Naive thymus-derived CD8-positive, alpha-beta T cell (primary cell): ENCODE measurements at regions not wholly inside any gene's neighbourhood (a gene's known extent, or its start where the extent isn't known, plus 50 kb on each side); places are given as distances from the start of the nearest gene placed in this dataset.

Experiments used
- ATAC-seq, 2 donors: fragments of 150-1000 bp; cut with Tn5 transposase in 1 of 2; sonication (Bioruptor Pico), chemical (Tn5 transposase) in 1 of 2; 1 replicate in 1 of 2; 2 replicates in 1 of 2; pipeline ENCODE4 v1.10.0; 2021; ENCODE audit warnings: mild to moderate bottlenecking in 2 of 2, moderate library complexity in 2 of 2
- POLR2A ChIA-PET: fragments of 350-600 bp; sonication (Branson Sonifier 250); formaldehyde crosslinking; loops from one replicate; lab custom pipeline; 2021; ENCODE audit warnings: antibody characterized with exemption; lab: Charles Lee
- DNase-seq, 10 donors: peaks; one replicate each; pipeline versions ENCODE4 v3.0.0 to v3.0.0-alpha.2; 2020 to 2022
- H3K27ac Mint-ChIP-seq, 10 donors: one replicate each; pipeline ENCODE4 v1.8.0; 2020 to 2022; ENCODE audit warnings: mild to moderate bottlenecking in 10 of 10, mixed read lengths in 10 of 10, moderate library complexity in 4 of 10, inconsistent platforms in 1 of 10
- H3K27me3 Mint-ChIP-seq, 5 donors: one replicate each; pipeline ENCODE4 v1.8.0; 2021 to 2022; ENCODE audit warnings: mixed read lengths in 5 of 5
- H3K36me3 Mint-ChIP-seq, 3 donors: one replicate each; pipeline ENCODE4 v1.8.0; 2020 to 2022; ENCODE audit warnings: mixed read lengths in 3 of 3, mild to moderate bottlenecking in 2 of 3, inconsistent platforms in 1 of 3
- H3K4me1 Mint-ChIP-seq, 4 donors: one replicate each; pipeline ENCODE4 v1.8.0; 2021 to 2022; ENCODE audit warnings: mixed read lengths in 4 of 4
- H3K4me3 Mint-ChIP-seq, 10 donors: one replicate each; pipeline ENCODE4 v1.8.0; 2020 to 2022; ENCODE audit warnings: mild to moderate bottlenecking in 10 of 10, mixed read lengths in 10 of 10, moderate library complexity in 6 of 10, inconsistent platforms in 1 of 10
- H3K9me3 Mint-ChIP-seq, 9 donors: one replicate each; pipeline ENCODE4 v1.8.0; 2020 to 2022; ENCODE audit warnings: mixed read lengths in 9 of 9, mild to moderate bottlenecking in 3 of 9, inconsistent platforms in 1 of 9, moderate library complexity in 1 of 9

GRCh38 chr9:8133606-8134005 lies 334.0 kb upstream of the DMAC1 start:
- DNase-seq (no peak), ATAC-seq (no peak)
- Mint-ChIP-seq H3K9me3 (no peaks in the 10 kb centered on the region), H3K4me3 (no peak overlapping the region), H3K27ac (no peak overlapping the region), H3K4me1 (peaks cover 7 to 13% (median 9%) of the 10 kb centered on the region in 4 donors), H3K36me3 (no peaks in the 10 kb centered on the region), H3K27me3 (no peaks in the 10 kb centered on the region)
- POLR2A ChIA-PET, result no interaction called here

DNA sequence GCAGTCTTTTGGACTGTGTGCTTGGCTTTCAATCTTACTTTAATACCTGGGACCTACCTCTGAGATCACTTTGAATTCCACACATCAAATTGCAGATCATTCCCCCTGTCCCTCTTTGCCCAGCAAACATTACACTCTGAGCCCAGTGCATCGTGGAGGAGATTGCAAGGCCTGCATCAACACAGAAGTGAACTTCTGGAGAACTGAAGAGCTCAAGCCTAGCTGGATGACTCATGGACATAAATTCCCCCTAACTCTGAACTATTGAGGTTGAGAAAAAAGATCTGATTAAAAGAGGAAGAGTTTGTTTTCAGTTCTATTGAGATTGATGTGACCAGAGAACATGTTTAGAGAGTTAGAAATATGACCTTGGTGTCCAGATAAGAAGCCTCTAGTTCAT lies 316.0 kb upstream of the DMAC1 start:
- no peak for ATAC-seq
- Mint-ChIP-seq H3K4me1 (peaks cover 0 to 6% (median under 1%) of the 10 kb centered on the region in 4 donors), H3K9me3 (peaks cover 0 to 2% (median 0%) of the 10 kb centered on the region in 9 donors), H3K4me3 (no peak overlapping the region), H3K36me3 (no peaks in the 10 kb centered on the region), H3K27ac (peak overlapping the region in 1 of 10 donors; percentile 32), H3K27me3 (peaks cover 0 to 5% (median 0%) of the 10 kb centered on the region in 5 donors)
- no peak for DNase-seq
- POLR2A ChIA-PET, result no interaction called here

DNA sequence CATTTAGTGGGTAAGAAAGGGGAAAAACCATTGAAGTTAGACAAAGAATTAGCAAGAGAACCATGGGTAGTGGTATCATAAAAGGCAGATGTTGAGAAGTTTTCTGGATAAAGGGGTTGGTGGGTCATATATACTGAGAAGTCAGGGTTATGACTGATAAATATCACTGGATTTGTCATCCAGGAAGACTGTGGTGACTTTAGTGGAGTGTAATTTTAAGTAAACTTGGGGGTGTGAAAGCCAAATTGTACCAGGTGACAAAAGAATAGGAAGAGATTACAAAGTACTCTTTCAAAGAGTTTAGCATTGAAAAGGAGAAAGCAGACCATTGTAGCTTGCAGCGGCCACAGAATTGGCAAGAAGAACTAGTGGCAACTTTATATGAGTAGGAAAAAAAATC lies 315.2 kb upstream of the DMAC1 start:
- H3K9me3 Mint-ChIP-seq, result peaks cover 0 to 2% (median 0%) of the 10 kb centered on the region in 9 donors
- peaks cover 0 to 5% (median 0%) of the 10 kb centered on the region in 5 donors for H3K27me3 Mint-ChIP-seq
- POLR2A ChIA-PET, result no interaction called here
- no peak for DNase-seq
- H3K36me3 Mint-ChIP-seq, result no peaks in the 10 kb centered on the region
- no peak overlapping the region for H3K4me3 Mint-ChIP-seq
- ATAC-seq, result no peak
- H3K4me1 Mint-ChIP-seq, result peaks cover 0 to 6% (median under 1%) of the 10 kb centered on the region in 4 donors
- H3K27ac Mint-ChIP-seq, result no peak overlapping the region

- POLR2A ChIA-PET, result no interaction called here
- ATAC-seq (no peak), DNase-seq (no peak)
- Mint-ChIP-seq H3K4me1 (no peaks in the 10 kb centered on the region), H3K36me3 (peaks cover 0 to 5% (median 0%) of the 10 kb centered on the region in 3 donors), H3K27me3 (no peaks in the 10 kb centered on the region), H3K9me3 (peaks cover 0 to 9% (median 0%) of the 10 kb centered on the region in 9 donors), H3K27ac (no peak overlapping the region), H3K4me3 (no peak overlapping the region)
Observed at GRCh38 chr9:8106362-8106761, 306.8 kb upstream of the DMAC1 start.

DNA sequence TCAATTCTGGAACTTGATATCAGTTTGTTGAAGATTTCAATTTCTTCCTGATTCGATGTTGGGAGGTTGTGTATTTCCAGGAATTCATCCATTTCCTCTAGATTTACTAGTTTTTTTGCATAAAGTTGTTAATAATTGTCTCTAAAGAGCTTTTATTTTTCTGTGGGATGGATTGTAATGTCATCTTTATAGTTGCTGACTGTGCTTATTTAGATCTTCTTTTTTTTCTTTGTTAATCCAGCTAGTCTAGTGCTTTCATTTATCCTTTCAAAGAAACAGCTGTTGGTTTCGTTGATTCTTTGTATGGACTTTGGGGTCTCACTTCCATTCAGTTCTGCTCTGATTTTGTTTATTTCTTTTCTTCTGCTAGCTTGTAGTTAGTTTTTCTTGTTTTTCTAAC lies 302.0 kb upstream of the DMAC1 start:
- Mint-ChIP-seq H3K9me3 (peaks cover 0 to 20% (median 5%) of the 10 kb centered on the region in 9 donors), H3K4me3 (no peak overlapping the region), H3K27ac (no peak overlapping the region), H3K4me1 (no peaks in the 10 kb centered on the region), H3K36me3 (peaks cover 0 to 5% (median 0%) of the 10 kb centered on the region in 3 donors), H3K27me3 (no peaks in the 10 kb centered on the region)
- ATAC-seq (no peak), DNase-seq (no peak)
- POLR2A ChIA-PET, result no interaction called here

DNA sequence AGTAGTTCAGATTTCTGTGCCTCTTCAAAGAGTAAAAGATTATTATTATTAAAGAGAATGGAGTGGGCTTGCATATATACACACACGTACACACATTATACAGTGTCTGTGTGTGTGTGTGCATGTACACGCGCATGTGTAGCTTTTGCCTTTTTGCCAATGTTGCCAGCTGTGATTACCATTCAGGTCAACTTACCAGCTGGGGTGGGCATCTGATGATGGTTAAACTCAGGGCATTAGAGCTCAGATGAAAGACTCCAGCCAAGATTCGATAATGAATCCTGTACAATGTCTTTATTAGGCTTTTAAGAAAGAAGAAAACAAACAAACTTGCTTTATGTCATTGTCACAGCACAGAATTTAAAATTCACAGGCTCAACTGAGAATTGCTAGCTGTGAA lies 296.5 kb upstream of the DMAC1 start:
- peaks cover 0 to under 1% (median 0%) of the 10 kb centered on the region in 4 donors for H3K4me1 Mint-ChIP-seq
- no peak for ATAC-seq
- H3K36me3 Mint-ChIP-seq, result peaks cover 0 to 4% (median 0%) of the 10 kb centered on the region in 3 donors

GRCh38 chr9:8095672-8096086 lies 296.1 kb upstream of the DMAC1 start:
- Mint-ChIP-seq H3K4me3 (no peak overlapping the region), H3K27me3 (no peaks in the 10 kb centered on the region), H3K9me3 (peaks cover 0 to 10% (median 3%) of the 10 kb centered on the region in 9 donors), H3K36me3 (peaks cover 0 to 4% (median 0%) of the 10 kb centered on the region in 3 donors), H3K27ac (no peak overlapping the region), H3K4me1 (peaks cover 0 to 2% (median 0%) of the 10 kb centered on the region in 4 donors)
- POLR2A ChIA-PET, result no interaction called here
- DNase-seq, result no peak
- ATAC-seq, result no peak

More for the DNA sequence above, 296.5 kb upstream of the DMAC1 start:
- POLR2A ChIA-PET, result no interaction called here
- H3K27me3 Mint-ChIP-seq, result no peaks in the 10 kb centered on the region
- DNase-seq, result no peak
- H3K27ac Mint-ChIP-seq, result no peak overlapping the region
- H3K9me3 Mint-ChIP-seq, result peaks cover 0 to 10% (median 3%) of the 10 kb centered on the region in 9 donors
- H3K4me3 Mint-ChIP-seq, result no peak overlapping the region

- peaks cover 0 to 4% (median 0%) of the 10 kb centered on the region in 4 donors for H3K4me1 Mint-ChIP-seq
- no peaks in the 10 kb centered on the region for H3K27me3 Mint-ChIP-seq
- H3K27ac Mint-ChIP-seq, result no peak overlapping the region
- POLR2A ChIA-PET, result no interaction called here
- no peak for ATAC-seq
- peaks cover 0 to 10% (median 1%) of the 10 kb centered on the region in 9 donors for H3K9me3 Mint-ChIP-seq
- H3K4me3 Mint-ChIP-seq, result no peak overlapping the region
- no peak for DNase-seq
- H3K36me3 Mint-ChIP-seq, result peaks cover 2 to 7% (median 7%) of the 10 kb centered on the region in 3 donors
Observed at GRCh38 chr9:8088477-8088876, 288.9 kb upstream of the DMAC1 start.

DNA sequence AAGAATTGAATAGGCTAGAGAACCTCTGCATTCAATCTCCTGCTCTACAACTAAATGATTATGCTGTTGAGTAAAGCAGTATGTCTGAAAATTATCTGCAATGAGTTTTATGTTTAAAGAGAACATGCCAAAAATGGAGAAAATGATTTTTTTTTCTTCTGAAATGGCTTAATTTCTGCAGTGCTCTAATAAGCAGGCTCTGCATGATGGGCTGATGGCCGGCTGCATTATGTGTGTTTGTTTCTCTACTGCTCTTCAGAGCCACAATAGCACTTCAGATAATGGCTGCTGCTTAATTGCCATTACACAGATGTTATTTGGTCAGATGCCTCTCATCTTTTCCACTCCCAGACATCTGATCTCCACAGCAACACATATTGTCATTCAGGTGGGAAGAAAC lies 286.4 kb upstream of the DMAC1 start:
- ATAC-seq (no peak), DNase-seq (no peak)
- no peak overlapping the region for H3K27ac Mint-ChIP-seq
- H3K9me3 Mint-ChIP-seq, result peaks cover 0 to 30% (median 6%) of the 10 kb centered on the region in 9 donors
- peaks cover 0 to 5% (median 0%) of the 10 kb centered on the region in 4 donors for H3K4me1 Mint-ChIP-seq
- POLR2A ChIA-PET, result no interaction called here
- no peak overlapping the region for H3K4me3 Mint-ChIP-seq
- H3K36me3 Mint-ChIP-seq, result peaks cover 2 to 12% (median 7%) of the 10 kb centered on the region in 3 donors
- peaks cover 0 to 2% (median 0%) of the 10 kb centered on the region in 5 donors for H3K27me3 Mint-ChIP-seq

- no peak for ATAC-seq
- H3K27ac Mint-ChIP-seq, result no peak overlapping the region
- peaks cover 0 to 3% (median 0%) of the 10 kb centered on the region in 4 donors for H3K4me1 Mint-ChIP-seq
- POLR2A ChIA-PET, result no interaction called here
- DNase-seq, result no peak
- peaks cover 0 to 8% (median under 1%) of the 10 kb centered on the region in 3 donors for H3K36me3 Mint-ChIP-seq
- H3K4me3 Mint-ChIP-seq, result no peak overlapping the region
- peaks cover 0 to 2% (median 0%) of the 10 kb centered on the region in 5 donors for H3K27me3 Mint-ChIP-seq
- H3K9me3 Mint-ChIP-seq, result peaks cover 0 to 22% (median 6%) of the 10 kb centered on the region in 9 donors
Observed at GRCh38 chr9:8078641-8079140, 279.1 kb upstream of the DMAC1 start.

GRCh38 chr9:8074713-8075286 lies 275.2 kb upstream of the DMAC1 start:
- no peak for DNase-seq
- ATAC-seq, result no peak
- Mint-ChIP-seq H3K27me3 (no peaks in the 10 kb centered on the region), H3K27ac (no peak overlapping the region), H3K4me3 (no peak overlapping the region), H3K4me1 (no peaks in the 10 kb centered on the region), H3K36me3 (no peaks in the 10 kb centered on the region), H3K9me3 (peaks cover 0 to 2% (median 0%) of the 10 kb centered on the region in 9 donors)
- POLR2A ChIA-PET, result interaction anchor here (0.7 kb wide), 1 partner anchor 67 kb away, joined by 4 read pairs; no protein-coding TSS in a partner anchor

DNA sequence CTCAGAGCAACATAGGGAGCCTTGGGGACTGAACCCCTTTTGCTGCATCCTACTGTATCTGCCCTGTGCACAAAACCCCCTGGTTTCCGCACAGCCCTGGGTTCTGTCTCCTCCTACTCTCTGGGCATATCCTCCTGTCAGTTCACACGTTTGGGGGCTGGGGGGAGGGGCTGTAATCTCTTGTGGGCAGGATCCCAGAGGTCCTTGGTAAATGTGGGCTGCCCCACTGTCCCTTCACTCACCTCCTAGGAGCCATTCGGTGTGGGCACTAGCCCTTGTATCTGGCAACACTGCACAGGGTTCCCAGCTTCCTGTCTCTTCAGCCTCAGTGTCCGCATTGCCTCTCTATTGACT lies 271.8 kb upstream of the DMAC1 start:
- Mint-ChIP-seq H3K9me3 (peaks cover 0 to 6% (median 0%) of the 10 kb centered on the region in 9 donors), H3K36me3 (peaks cover 0 to 5% (median 0%) of the 10 kb centered on the region in 3 donors), H3K4me3 (no peak overlapping the region), H3K4me1 (no peaks in the 10 kb centered on the region), H3K27ac (no peak overlapping the region), H3K27me3 (peaks cover 0 to 4% (median 0%) of the 10 kb centered on the region in 5 donors)
- POLR2A ChIA-PET, result no interaction called here
- ATAC-seq, result no peak
- no peak for DNase-seq

DNA sequence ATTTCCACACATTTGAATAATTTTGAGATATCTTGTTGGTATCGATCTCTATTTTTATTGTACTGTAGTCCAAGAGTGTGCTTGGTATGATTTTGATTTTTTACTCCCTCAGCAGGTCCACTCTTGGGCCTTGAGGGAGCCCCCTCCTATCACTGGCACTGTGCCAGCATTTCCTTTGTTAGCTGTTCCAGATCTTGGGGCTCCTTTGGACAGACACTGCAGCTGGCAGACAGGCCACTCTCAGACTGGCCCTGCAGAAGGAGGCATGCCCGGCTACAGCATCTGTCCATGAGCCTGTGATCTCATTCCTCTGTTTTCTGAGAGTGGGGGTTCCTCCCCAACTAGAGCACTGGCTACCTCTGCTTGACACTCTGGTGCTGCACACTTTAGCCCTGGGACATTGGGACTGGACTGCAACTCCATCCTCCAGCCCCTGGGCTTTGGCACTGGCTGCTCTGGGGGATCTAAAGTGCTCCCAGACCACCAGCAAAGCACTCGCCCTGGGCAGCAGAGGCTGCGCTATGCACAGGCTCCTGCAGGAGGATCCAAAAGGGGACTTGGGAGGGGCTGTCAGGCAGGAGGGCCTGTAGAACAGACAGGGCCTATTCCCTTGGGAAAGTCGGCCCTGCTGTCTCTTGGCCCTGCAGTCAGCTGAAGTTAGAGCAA lies 271.3 kb upstream of the DMAC1 start:
- ATAC-seq, result no peak
- H3K9me3 Mint-ChIP-seq, result peaks cover 0 to 6% (median 0%) of the 10 kb centered on the region in 9 donors
- DNase-seq, result no peak
- H3K4me1 Mint-ChIP-seq, result no peaks in the 10 kb centered on the region
- H3K27me3 Mint-ChIP-seq, result peaks cover 0 to 4% (median 0%) of the 10 kb centered on the region in 5 donors
- peak overlapping the region in 1 of 10 donors; percentile 15 for H3K27ac Mint-ChIP-seq
- peaks cover 0 to 5% (median 0%) of the 10 kb centered on the region in 3 donors for H3K36me3 Mint-ChIP-seq
- no peak overlapping the region for H3K4me3 Mint-ChIP-seq
- POLR2A ChIA-PET, result no interaction called here
